ENCODE measurements at regions not wholly inside any gene's neighbourhood (a gene's known extent, or its start where the extent isn't known, plus 50 kb on each side); places are given as distances from the start of the nearest gene placed in this dataset.

DNA sequence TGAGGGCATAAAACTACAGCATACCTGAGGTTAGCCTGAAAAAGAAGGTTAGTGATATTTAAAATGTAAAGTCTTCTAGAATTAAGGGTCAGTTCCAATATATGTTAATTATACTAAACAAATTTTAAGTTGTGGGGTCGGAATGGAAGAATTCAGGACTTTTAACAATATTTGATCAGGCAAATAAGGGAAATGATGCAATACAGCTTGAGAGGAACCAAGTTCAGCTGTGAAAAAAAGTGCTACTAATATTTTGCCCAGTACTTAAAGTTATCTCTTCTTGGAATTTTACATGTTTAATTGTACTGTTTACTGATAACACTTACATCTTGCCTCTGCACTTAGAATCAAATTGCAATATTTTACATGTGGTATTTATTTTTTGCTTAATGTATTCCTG, 345.5 kb upstream of the CWC22 start:
- POLR2A ChIA-PET: no interaction called here
- no peaks in the 10 kb centered on the region for H3K36me3 ChIP-seq (ENCODE audit: control insufficient read depth in 2 of 2, insufficient read depth in 1 of 2, low read length in 2 of 2)
- CTCF ChIA-PET: interaction anchor here (0.6 to 1.2 kb wide), 2 partner anchors 21 to 121 kb away, joined by 3 to 5 read pairs; no protein-coding TSS in a partner anchor
- no peak overlapping the region for H3K4me3 ChIP-seq (ENCODE audit: low read depth, low read length)
- H3K4me1 ChIP-seq (ENCODE audit: control insufficient read depth, insufficient read depth, low read length): no peaks in the 10 kb centered on the region
- no peak overlapping the region for H3K27ac ChIP-seq (ENCODE audit: extremely low read depth, low read depth, low read length)
- H3K9me3 ChIP-seq (ENCODE audit: control insufficient read depth, insufficient read depth, low read depth, low read length): no peaks in the 10 kb centered on the region
- TF ChIP-seq ZNF184 (tag by site-specific recombination; IDR thresholded peaks at IDR 0.05) (no peak), ZNF157 (tag by site-specific recombination; IDR thresholded peaks at IDR 0.05) (no peak), ZNF610 (tag by site-specific recombination; IDR thresholded peaks at IDR 0.05; ENCODE audit: borderline replicate concordance) (no peak), ZNF335 (tag by site-specific recombination; conservative IDR thresholded peaks at IDR 0.05) (peak; percentile 30; the same call in 1 of the 2 replicates), IKZF3 (tag by site-specific recombination; IDR thresholded peaks at IDR 0.05) (no peak), ZNF132 (tag by site-specific recombination; IDR thresholded peaks at IDR 0.05; ENCODE audit: borderline replicate concordance) (no peak), ZNF664 (tag by site-specific recombination; IDR thresholded peaks at IDR 0.05) (no peak)
- TF ChIP-seq, protein P1, sequence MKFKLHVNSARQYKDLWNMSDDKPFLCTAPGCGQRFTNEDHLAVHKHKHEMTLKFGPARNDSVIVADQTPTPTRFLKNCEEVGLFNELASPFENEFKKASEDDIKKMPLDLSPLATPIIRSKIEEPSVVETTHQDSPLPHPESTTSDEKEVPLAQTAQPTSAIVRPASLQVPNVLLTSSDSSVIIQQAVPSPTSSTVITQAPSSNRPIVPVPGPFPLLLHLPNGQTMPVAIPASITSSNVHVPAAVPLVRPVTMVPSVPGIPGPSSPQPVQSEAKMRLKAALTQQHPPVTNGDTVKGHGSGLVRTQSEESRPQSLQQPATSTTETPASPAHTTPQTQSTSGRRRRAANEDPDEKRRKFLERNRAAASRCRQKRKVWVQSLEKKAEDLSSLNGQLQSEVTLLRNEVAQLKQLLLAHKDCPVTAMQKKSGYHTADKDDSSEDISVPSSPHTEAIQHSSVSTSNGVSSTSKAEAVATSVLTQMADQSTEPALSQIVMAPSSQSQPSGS (tag by site-specific recombination; IDR thresholded peaks at IDR 0.05; ENCODE audit: low read depth): no peak

DNA sequence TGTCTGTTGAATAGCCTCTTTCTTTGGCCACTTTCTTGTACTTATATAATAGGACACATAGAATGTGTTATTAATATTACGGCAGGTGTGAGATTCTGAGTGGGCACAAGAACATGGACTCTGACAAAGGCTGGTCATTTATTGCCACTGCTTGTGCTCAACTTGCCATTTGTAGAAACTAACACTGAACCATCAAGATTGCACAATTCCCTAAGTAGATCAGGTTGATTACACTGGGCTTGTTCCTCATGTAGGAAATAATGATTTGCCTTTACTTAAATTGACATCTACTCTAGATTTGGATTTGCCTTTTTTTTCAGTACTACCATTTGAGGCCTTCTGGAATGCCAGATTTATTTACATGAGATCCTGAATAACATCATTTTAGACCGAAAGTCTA, 342.7 kb upstream of the CWC22 start:
- no peak overlapping the region for H3K27ac ChIP-seq (ENCODE audit: extremely low read depth, low read depth, low read length)
- no peaks in the 10 kb centered on the region for H3K4me1 ChIP-seq (ENCODE audit: control insufficient read depth, insufficient read depth, low read length)
- CTCF ChIA-PET: no interaction called here
- H3K36me3 ChIP-seq (ENCODE audit: control insufficient read depth in 2 of 2, insufficient read depth in 1 of 2, low read length in 2 of 2): no peaks in the 10 kb centered on the region
- POLR2A ChIA-PET: no interaction called here
- no peak for TF ChIP-seq ZNF561 (tag by site-specific recombination; IDR thresholded peaks at IDR 0.05; ENCODE audit: borderline replicate concordance)
- TF ChIP-seq ZNF501 (tag by site-specific recombination; IDR thresholded peaks at IDR 0.05): no peak
- TF ChIP-seq KLF16 (tag by site-specific recombination; IDR thresholded peaks at IDR 0.05): no peak
- no peak for TF ChIP-seq PRDM1 (tag by site-specific recombination; IDR thresholded peaks at IDR 0.05)
- no peak for TF ChIP-seq KLF10 (tag by site-specific recombination; IDR thresholded peaks at IDR 0.05)
- TF ChIP-seq, protein P2, sequence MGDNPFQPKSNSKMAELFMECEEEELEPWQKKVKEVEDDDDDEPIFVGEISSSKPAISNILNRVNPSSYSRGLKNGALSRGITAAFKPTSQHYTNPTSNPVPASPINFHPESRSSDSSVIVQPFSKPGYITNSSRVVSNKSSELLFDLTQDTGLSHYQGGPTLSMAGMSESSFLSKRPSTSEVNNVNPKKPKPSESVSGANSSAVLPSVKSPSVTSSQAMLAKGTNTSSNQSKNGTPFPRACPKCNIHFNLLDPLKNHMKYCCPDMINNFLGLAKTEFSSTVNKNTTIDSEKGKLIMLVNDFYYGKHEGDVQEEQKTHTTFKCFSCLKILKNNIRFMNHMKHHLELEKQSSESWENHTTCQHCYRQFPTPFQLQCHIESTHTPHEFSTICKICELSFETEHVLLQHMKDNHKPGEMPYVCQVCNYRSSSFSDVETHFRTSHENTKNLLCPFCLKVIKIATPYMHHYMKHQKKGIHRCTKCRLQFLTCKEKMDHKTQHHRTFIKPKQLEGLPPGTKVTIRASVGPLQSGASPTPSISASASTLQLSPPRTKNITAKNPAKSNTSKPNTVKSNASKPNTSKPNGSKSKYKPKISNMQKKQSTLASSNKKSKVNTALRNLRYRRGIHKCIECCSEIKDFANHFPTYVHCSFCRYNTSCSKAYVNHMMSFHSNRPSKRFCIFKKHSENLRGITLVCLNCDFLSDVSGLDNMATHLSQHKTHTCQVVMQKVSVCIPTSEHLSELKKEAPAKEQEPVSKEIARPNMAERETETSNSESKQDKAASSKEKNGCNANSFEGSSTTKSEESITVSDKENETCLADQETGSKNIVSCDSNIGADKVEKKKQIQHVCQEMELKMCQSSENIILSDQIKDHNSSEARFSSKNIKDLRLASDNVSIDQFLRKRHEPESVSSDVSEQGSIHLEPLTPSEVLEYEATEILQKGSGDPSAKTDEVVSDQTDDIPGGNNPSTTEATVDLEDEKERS (tag by site-specific recombination; IDR thresholded peaks at IDR 0.05): no peak
- no peak for TF ChIP-seq ZNF211 (tag by site-specific recombination; IDR thresholded peaks at IDR 0.05; ENCODE audit: low read depth)
- TF ChIP-seq ZNF791 (tag by site-specific recombination; IDR thresholded peaks at IDR 0.05): no peak
- TF ChIP-seq, protein P3, sequence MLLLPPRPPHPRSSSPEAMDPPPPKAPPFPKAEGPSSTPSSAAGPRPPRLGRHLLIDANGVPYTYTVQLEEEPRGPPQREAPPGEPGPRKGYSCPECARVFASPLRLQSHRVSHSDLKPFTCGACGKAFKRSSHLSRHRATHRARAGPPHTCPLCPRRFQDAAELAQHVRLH (tag by site-specific recombination; IDR thresholded peaks at IDR 0.05): no peak
- no peak for TF ChIP-seq ZNF174 (tag by site-specific recombination; IDR thresholded peaks at IDR 0.05)
- TF ChIP-seq, protein P4, sequence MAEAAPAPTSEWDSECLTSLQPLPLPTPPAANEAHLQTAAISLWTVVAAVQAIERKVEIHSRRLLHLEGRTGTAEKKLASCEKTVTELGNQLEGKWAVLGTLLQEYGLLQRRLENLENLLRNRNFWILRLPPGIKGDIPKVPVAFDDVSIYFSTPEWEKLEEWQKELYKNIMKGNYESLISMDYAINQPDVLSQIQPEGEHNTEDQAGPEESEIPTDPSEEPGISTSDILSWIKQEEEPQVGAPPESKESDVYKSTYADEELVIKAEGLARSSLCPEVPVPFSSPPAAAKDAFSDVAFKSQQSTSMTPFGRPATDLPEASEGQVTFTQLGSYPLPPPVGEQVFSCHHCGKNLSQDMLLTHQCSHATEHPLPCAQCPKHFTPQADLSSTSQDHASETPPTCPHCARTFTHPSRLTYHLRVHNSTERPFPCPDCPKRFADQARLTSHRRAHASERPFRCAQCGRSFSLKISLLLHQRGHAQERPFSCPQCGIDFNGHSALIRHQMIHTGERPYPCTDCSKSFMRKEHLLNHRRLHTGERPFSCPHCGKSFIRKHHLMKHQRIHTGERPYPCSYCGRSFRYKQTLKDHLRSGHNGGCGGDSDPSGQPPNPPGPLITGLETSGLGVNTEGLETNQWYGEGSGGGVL (tag by site-specific recombination; IDR thresholded peaks at IDR 0.05): no peak
- TF ChIP-seq ZNF585B (tag by site-specific recombination; IDR thresholded peaks at IDR 0.05): no peak
- TF ChIP-seq ZBTB8A (tag by site-specific recombination; IDR thresholded peaks at IDR 0.05): no peak
- no peak for TF ChIP-seq SALL2 (tag by site-specific recombination; IDR thresholded peaks at IDR 0.05; ENCODE audit: borderline replicate concordance)
- TF ChIP-seq FEZF1 (tag by site-specific recombination; IDR thresholded peaks at IDR 0.05): no peak
- TF ChIP-seq, protein P5, sequence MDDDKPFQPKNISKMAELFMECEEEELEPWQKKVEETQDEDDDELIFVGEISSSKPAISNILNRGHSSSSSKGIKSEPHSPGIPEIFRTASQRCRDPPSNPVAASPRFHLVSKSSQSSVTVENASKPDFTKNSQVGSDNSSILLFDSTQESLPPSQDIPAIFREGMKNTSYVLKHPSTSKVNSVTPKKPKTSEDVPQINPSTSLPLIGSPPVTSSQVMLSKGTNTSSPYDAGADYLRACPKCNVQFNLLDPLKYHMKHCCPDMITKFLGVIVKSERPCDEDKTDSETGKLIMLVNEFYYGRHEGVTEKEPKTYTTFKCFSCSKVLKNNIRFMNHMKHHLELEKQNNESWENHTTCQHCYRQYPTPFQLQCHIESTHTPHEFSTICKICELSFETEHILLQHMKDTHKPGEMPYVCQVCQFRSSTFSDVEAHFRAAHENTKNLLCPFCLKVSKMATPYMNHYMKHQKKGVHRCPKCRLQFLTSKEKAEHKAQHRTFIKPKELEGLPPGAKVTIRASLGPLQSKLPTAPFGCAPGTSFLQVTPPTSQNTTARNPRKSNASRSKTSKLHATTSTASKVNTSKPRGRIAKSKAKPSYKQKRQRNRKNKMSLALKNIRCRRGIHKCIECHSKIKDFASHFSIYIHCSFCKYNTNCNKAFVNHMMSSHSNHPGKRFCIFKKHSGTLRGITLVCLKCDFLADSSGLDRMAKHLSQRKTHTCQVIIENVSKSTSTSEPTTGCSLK (tag by site-specific recombination; IDR thresholded peaks at IDR 0.05): no peak
- no peak for TF ChIP-seq ZNF350 (tag by site-specific recombination; IDR thresholded peaks at IDR 0.05)
- no peak for TF ChIP-seq ZNF114 (tag by site-specific recombination; IDR thresholded peaks at IDR 0.05)
- no peak for TF ChIP-seq ZNF544 (tag by site-specific recombination; IDR thresholded peaks at IDR 0.05)
- H3K9me3 ChIP-seq (ENCODE audit: control insufficient read depth, insufficient read depth, low read depth, low read length): no peaks in the 10 kb centered on the region
- no peak overlapping the region for H3K4me3 ChIP-seq (ENCODE audit: low read depth, low read length)
